ENCODE measurements at regions not wholly inside any gene's neighbourhood (a gene's known extent, or its start where the extent isn't known, plus 50 kb on each side); places are given as distances from the start of the nearest gene placed in this dataset.

- no peaks in the 10 kb centered on the region for H3K4me1 ChIP-seq (ENCODE audit: control insufficient read depth, insufficient read depth, low read length)
- no peaks in the 10 kb centered on the region for H3K36me3 ChIP-seq (ENCODE audit: control insufficient read depth in 2 of 2, insufficient read depth in 1 of 2, low read length in 2 of 2)
- ChIA-PET POLR2A (no interaction called here), CTCF (interaction anchor here (0.5 to 1.3 kb wide), 6 partner anchors 11 to 249 kb away, joined by 3 to 4 read pairs (median 4); partner anchors contain the start of gene KITLG)
- H3K4me3 ChIP-seq (ENCODE audit: low read depth, low read length): no peak overlapping the region
- H3K9me3 ChIP-seq (ENCODE audit: control insufficient read depth, insufficient read depth, low read depth, low read length): peaks cover 2% of the 10 kb centered on the region; the same call in 1 of the 2 replicates
- 0 out of 2 replicates have a peak, but pooled peaks have one; percentile 30 for TF ChIP-seq ZNF654 (tag by site-specific recombination; IDR thresholded peaks at IDR 0.05; ENCODE audit: low read depth)
- TF ChIP-seq EGR2 (tag by site-specific recombination; IDR thresholded peaks at IDR 0.05; ENCODE audit: low read depth): no peak
- H3K27ac ChIP-seq (ENCODE audit: extremely low read depth, low read depth, low read length): no peak overlapping the region
Measured at GRCh38 chr12:88393017-88393767, 187.1 kb downstream of the KITLG start.

- Histone ChIP-seq H3K36me3 (ENCODE audit: control insufficient read depth in 2 of 2, insufficient read depth in 1 of 2, low read length in 2 of 2) (no peaks in the 10 kb centered on the region), H3K4me3 (ENCODE audit: low read depth, low read length) (no peak overlapping the region), H3K4me1 (ENCODE audit: control insufficient read depth, insufficient read depth, low read length) (no peaks in the 10 kb centered on the region), H3K9me3 (ENCODE audit: control insufficient read depth, insufficient read depth, low read depth, low read length) (peaks cover 2% of the 10 kb centered on the region; the same call in 1 of the 2 replicates), H3K27ac (ENCODE audit: extremely low read depth, low read depth, low read length) (no peak overlapping the region)
- ChIA-PET CTCF (no interaction called here), POLR2A (no interaction called here)
- no peak for TF ChIP-seq YY1 (tag by site-specific recombination; IDR thresholded peaks at IDR 0.05)
- TF ChIP-seq PBX3 (CRISPR knock-in tag; IDR thresholded peaks at IDR 0.05): no peak
- TF ChIP-seq ZNF266 (tag by site-specific recombination; IDR thresholded peaks at IDR 0.05; ENCODE audit: low read depth): no peak
- TF ChIP-seq ZNF211 (tag by site-specific recombination; IDR thresholded peaks at IDR 0.05; ENCODE audit: low read depth): no peak
- TF ChIP-seq GLIS1 (tag by site-specific recombination; IDR thresholded peaks at IDR 0.05): no peak
- TF ChIP-seq ZSCAN30 (tag by site-specific recombination; IDR thresholded peaks at IDR 0.05): no peak
- no peak for TF ChIP-seq SCRT1 (tag by site-specific recombination; IDR thresholded peaks at IDR 0.05; ENCODE audit: borderline replicate concordance)
- no peak for TF ChIP-seq ZNF670 (tag by site-specific recombination; IDR thresholded peaks at IDR 0.05; ENCODE audit: low read depth)
- no peak for TF ChIP-seq ZNF280C (tag by site-specific recombination; IDR thresholded peaks at IDR 0.05)
- no peak for TF ChIP-seq ZNF121 (tag by site-specific recombination; IDR thresholded peaks at IDR 0.05)
- no peak for TF ChIP-seq ZNF548 (tag by site-specific recombination; IDR thresholded peaks at IDR 0.05)
- no peak for TF ChIP-seq BCL11B (tag by site-specific recombination; IDR thresholded peaks at IDR 0.05; ENCODE audit: low read depth)
- no peak for TF ChIP-seq HIC1 (tag by site-specific recombination; IDR thresholded peaks at IDR 0.05)
- no peak for TF ChIP-seq ZNF324 (tag by site-specific recombination; IDR thresholded peaks at IDR 0.05)
- no peak for TF ChIP-seq ZBTB7A (tag by site-specific recombination; IDR thresholded peaks at IDR 0.05; ENCODE audit: low read depth)
- no peak for TF ChIP-seq ZNF26 (tag by site-specific recombination; IDR thresholded peaks at IDR 0.05)
- no peak for TF ChIP-seq ZFP3 (tag by site-specific recombination; IDR thresholded peaks at IDR 0.05; ENCODE audit: low read depth)
Measured at GRCh38 chr12:88398031-88398430, 182.2 kb downstream of the KITLG start.
